Upper lobe of right lung (tissue), 1 donor: ENCODE measurements at regions not wholly inside any gene's neighbourhood (a gene's known extent, or its start where the extent isn't known, plus 50 kb on each side); places are given as distances from the start of the nearest gene placed in this dataset.

Experiments used
- ATAC-seq: fragments of 200-7000 bp; cut with Tn5 transposase; one replicate; pipeline ENCODE4 v1.9.1; 2020; ENCODE audit warnings: mild to moderate bottlenecking, moderate library complexity
- DNase-seq: peaks from one replicate; pipeline ENCODE4 v3.0.0-alpha.2; 2020
- H3K27ac ChIP-seq: fragments of 200-600 bp; one replicate; pipeline ENCODE4 v1.8.0; 2022
- H3K27me3 ChIP-seq: fragments of 200-600 bp; one replicate; pipeline ENCODE4 v1.8.0; 2022; ENCODE audit warnings: mild to moderate bottlenecking
- H3K36me3 ChIP-seq: fragments of 200-600 bp; one replicate; pipeline ENCODE4 v1.8.0; 2022
- H3K4me1 ChIP-seq: fragments of 200-600 bp; one replicate; pipeline ENCODE4 v1.8.0; 2022
- H3K4me3 ChIP-seq: fragments of 200-600 bp; one replicate; pipeline ENCODE4 v1.8.0; 2022; ENCODE audit warnings: mild to moderate bottlenecking
- H3K9me3 ChIP-seq: fragments of 200-600 bp; one replicate; pipeline ENCODE4 v1.8.0; 2022
- intact Hi-C: fragments of 100-400 bp; cut with DNase I; formaldehyde crosslinking; loops from one replicate; pipeline ENCODE4 v1.11.0; 2022
- TF ChIP-seq, protein P1 (sequence below): fragments of 200-600 bp; IDR thresholded peaks from one replicate; pipeline ENCODE4 v1.8.0; 2022; ENCODE audit warnings: antibody characterized with exemption
- donor health status: DM: no; HTN: yes; CAD: no; lungs with severe emphysema.

- H3K4me3 ChIP-seq, result no peak overlapping the region
- no peak for ATAC-seq
- H3K36me3 ChIP-seq, result no peaks in the 10 kb centered on the region
- intact Hi-C loops, result no loop called here
- DNase-seq, result no peak
- H3K4me1 ChIP-seq, result no peaks in the 10 kb centered on the region
- no peaks in the 10 kb centered on the region for H3K27me3 ChIP-seq
- no peaks in the 10 kb centered on the region for H3K9me3 ChIP-seq
- H3K27ac ChIP-seq, result no peak overlapping the region
- TF ChIP-seq, protein P1, sequence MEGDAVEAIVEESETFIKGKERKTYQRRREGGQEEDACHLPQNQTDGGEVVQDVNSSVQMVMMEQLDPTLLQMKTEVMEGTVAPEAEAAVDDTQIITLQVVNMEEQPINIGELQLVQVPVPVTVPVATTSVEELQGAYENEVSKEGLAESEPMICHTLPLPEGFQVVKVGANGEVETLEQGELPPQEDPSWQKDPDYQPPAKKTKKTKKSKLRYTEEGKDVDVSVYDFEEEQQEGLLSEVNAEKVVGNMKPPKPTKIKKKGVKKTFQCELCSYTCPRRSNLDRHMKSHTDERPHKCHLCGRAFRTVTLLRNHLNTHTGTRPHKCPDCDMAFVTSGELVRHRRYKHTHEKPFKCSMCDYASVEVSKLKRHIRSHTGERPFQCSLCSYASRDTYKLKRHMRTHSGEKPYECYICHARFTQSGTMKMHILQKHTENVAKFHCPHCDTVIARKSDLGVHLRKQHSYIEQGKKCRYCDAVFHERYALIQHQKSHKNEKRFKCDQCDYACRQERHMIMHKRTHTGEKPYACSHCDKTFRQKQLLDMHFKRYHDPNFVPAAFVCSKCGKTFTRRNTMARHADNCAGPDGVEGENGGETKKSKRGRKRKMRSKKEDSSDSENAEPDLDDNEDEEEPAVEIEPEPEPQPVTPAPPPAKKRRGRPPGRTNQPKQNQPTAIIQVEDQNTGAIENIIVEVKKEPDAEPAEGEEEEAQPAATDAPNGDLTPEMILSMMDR, result no peak
Observed at GRCh38 chr5:148769941-148770340, 56.5 kb upstream of the ADRB2 start.

DNA sequence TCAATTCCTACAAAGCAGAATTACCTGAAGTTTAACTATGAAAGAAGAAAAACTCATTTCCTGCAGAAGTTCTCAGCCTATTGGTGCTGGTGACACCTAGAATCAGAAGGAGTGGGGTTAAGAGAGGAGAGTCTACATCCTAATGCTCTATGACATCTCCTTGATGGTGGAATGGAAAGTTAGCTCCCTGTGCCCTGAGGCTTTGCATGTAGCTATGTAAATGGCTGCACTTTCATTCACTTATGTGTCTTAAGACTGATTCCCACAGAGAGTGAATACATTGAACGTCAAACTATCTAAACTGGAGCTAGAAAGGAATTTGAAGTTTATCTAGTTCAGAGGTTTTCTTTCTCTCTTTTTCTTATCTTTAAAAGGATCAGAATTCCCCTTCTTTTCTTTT, 52.1 kb upstream of the ADRB2 start:
- H3K27ac ChIP-seq, result no peak overlapping the region
- intact Hi-C loops, result no loop called here
- no peaks in the 10 kb centered on the region for H3K9me3 ChIP-seq
- no peaks in the 10 kb centered on the region for H3K36me3 ChIP-seq
- no peaks in the 10 kb centered on the region for H3K27me3 ChIP-seq
- TF ChIP-seq, protein P1, result no peak
- H3K4me1 ChIP-seq, result no peaks in the 10 kb centered on the region
- no peak overlapping the region for H3K4me3 ChIP-seq
- DNase-seq, result no peak
- no peak for ATAC-seq

- Histone ChIP-seq H3K27me3 (no peaks in the 10 kb centered on the region), H3K4me1 (no peaks in the 10 kb centered on the region), H3K4me3 (no peak overlapping the region), H3K36me3 (no peaks in the 10 kb centered on the region), H3K27ac (no peak overlapping the region), H3K9me3 (no peaks in the 10 kb centered on the region)
- intact Hi-C loops, result no loop called here
- TF ChIP-seq, protein P1, result no peak
- no peak for DNase-seq
- ATAC-seq, result no peak
Observed at GRCh38 chr5:148776261-148776660, 50.1 kb upstream of the ADRB2 start.
